GM18499 (cell line): ENCODE measurements at regions not wholly inside any gene's neighbourhood (a gene's known extent, or its start where the extent isn't known, plus 50 kb on each side); places are given as distances from the start of the nearest gene placed in this dataset.
A peak's percentile ranks its signal among the peaks of the same experiment; 100 is the strongest.
"Not testable (repeated sequence)": the region's sequence is repeated elsewhere in the genome, so short reads cannot be mapped to it uniquely, and the experiment has no call there.

Source experiments
- ATAC-seq: cut with Tn5 transposase; IDR thresholded peaks from one replicate; pipeline ENCODE4 v1.9.1; 2021; ENCODE audit warnings: moderate number of reproducible peaks; ENCODE audit not compliant: insufficient read depth, unreplicated experiment

DNA sequence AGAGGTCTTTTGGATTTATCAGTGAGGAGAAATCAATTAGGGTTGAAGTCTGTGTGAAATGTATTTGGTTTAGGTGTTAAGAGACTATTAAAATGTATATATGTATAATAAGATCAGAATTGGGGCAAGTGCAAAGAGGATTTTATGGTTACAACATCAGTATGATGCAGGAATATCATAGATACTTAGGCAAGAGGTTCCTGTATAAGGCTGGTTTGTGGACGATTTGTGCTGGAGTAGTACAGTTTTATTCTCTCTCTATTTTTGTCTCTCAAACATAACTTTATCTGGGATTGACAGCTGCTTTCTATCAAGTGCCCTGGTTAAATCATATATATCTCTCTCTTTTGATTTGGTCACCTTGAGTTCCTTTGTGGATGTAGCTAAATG, 142.5 kb downstream of the CTH start:
- ATAC-seq = no peak

DNA sequence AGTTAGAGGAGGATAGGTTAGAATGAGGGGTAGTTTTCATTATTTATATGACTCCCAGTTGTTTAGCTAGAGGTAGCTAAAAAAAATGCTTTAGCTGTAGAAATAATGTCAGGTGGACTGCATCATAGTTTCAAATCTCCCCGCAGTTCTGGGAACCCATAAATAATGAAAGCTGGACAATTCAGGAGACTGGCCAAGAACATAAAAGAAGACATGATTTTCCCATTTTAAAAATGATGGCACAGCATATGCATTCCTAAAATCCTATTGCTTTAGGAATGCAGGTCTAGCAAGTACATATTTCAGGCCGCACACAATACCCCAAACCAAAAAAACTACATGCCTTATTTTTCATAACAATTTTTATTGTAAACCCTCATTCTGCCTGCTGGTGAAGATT, 143.3 kb downstream of the CTH start:
- ATAC-seq = no peak

DNA sequence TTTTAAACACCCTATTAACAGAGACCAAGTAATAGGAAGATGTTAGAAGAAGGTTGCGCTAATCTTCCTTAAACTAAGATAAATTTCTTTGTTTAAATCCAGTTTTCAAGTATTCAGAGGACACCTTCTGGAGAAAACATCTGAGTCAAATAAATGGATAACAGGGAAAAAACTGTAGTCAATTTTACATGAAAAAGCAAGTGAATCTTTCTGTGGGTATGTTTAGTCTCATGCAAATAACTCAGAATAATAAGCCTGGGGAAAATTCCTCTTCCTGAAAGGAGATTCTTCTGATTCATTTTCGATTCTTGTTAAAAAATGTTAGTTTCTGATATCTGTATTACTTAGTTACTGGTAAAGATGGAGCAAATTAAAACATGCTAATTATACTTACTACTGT, 145.5 kb downstream of the CTH start:
- no peak for ATAC-seq

DNA sequence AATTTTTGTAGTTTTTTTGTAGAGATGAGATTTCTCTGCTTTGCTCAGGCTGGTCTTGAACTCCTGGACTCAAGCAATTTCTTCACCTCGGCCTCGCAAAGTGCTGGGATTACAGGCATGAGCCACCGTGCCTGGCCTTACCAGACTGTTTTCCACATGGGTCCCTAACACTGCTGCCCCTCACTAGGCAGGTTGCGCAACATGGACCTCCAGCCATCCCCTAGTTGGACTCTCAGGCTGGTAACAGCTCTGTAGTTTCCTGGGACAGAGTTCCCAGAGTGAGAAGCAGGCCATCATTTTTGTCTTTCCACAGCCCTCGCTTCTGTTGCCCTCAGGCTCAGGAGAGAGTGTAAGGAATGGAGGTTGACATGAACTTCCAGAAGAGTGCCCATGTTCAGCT, 156.1 kb downstream of the CTH start:
- no peak for ATAC-seq

DNA sequence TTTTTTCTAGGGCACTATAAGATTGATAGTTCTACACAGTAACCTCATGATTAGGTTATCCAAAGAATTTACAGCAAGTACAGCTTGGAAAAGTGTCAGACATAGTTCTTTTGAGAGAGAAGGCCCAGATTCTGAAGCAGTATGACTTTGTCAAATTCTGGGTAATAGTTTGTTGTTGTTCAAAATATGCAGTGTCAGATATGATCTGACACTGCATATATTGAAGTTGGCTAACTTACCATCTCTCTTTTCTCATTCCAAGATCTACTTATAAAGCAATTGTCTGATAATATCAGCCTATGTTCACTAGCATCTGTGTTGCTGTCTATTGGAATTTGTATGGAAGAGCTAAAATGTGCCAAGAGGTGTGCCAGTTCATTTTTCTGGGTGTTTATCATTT, 160.1 kb downstream of the CTH start:
- no peak for ATAC-seq

DNA sequence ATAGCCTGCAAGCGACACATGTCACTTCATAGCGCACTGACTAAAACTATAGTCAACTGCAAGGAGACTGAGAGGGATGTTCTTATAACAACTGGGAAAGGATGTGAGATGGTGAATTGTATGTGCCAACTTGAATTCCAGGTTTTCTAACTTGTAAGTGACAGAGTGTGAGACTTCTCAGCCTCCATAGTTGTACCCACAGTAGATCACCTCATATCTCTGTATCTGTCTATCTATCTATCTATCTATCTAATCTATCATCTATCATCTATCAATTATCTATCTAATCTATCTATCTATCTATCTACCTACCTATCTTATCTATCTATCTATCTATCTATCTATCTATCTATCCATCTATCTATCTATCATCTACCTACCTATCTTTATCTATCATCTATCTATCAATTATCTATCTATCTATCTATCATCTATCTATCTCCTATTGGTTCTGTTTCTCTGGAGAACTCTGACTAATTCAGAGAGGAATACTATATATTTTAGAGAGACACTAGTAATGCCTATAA, 162.3 kb downstream of the CTH start:
- no peak for ATAC-seq

DNA sequence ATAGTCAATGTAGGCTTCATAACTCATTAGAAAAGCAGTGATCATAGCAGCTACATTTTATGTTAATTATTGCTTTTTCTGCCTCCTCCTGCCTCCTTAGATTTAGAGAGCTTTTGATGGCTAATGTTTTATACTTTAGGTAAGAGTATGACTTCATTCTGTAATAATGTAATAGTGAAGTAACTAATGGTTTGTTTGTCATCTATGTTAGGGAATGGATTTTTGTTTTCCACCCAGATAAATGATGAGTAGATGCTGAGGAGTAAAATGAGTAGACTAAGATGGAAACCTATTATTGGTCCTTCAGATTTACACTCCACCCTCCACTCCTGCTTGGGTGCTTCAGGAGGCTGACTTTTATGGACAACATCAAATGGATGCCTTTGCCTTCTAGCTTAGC, 170.6 kb downstream of the CTH start:
- no peak for ATAC-seq

DNA sequence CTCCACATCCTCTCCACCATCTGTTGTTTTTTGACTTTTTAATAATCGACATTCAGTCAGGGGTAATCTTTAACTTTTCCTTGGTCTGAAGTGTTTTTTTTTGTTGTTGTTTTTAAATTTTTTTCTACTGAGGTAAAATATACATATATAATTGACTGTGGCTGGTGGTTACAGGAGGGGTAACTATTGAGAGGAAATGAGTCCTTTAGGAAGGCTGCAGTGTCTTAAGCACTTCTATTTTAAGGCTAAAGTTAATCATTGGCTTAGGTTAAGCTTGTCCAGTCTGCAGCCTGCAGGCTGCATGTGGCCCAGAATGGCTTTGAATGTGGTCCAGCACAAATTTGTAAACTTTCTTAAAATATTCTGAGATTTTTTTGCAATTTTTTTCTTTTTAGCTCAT, 172.5 kb downstream of the CTH start:
- ATAC-seq = peak; percentile 54

DNA sequence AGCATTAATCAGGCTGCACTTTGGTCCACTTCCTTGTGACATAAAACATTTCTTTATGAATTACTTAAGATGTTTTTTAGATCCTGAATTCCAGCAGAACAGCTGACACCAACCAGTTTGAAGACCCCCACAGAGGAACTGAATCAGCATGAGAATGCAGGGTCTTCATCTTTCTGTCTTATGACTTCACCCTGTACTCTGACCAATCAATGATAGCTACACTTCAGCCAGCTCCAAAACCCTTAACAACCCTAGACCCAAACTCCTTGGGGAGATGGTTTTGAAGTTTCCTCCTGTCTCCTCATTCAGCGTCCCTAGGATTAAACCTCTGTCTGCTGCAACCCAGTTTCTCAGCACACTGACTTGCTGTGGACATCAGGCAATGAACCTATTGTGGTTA, 175.0 kb downstream of the CTH start:
- ATAC-seq = no peak

DNA sequence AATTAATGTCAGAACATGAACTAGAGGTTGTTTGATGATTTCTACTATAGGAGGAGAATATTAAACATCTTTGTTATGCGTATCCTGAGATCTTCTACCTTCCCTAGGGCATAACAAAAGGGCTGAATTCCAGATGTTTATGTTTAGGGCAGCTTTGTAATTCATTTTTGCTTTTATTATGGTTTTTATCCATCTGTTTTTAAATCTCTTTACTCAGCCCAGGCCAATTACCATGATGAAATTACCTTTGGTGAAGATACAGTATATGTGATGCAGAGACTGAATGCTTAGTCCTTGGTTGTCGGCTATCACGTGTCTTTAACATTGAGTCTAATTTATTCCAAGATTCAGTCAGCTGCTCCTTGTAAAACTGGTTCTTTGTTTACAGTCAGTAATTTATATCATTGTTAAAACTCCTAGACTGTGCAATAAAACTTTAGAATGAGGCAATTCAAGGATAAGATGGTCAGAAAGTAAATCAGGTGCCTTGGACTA, 176.9 kb downstream of the CTH start:
- no peak for ATAC-seq

DNA sequence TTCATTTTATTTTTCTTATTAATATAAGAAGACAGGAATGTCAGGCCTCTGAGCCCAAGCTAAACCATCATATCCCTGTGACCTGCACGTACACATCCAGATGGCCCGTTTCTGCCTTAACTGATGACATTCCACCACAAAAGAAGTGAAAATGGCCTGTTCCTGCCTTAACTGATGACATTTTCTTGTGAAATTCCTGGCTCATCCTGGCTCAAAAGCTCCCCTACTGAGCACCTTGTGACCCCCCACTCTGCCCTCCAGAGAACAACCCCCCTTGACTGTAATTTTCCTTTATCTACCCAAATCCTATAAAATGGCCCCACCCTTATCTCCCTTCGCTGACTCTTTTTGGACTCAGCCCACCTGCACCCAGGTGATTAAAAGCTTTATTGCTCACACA, 182.5 kb downstream of the CTH start:
- ATAC-seq = not testable (repeated sequence)

DNA sequence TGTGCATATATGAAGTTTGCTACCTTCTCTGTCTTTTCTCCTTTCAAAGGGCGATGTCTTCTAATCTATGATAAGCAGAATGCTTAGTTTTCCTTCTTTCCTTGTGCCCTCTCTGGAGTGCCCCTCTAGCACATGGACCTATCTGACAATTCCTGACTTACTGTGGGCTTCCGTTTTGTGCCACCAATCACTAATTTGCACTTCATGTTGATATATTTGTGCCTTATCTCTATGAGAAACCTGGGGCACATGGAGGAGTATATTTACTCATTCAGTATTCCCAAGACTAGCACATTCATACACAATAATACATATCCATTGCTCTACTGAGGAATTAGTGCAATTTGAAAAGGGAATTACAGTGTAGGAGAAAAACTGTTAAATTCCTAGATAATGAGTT, 197.7 kb downstream of the CTH start:
- ATAC-seq = no peak

DNA sequence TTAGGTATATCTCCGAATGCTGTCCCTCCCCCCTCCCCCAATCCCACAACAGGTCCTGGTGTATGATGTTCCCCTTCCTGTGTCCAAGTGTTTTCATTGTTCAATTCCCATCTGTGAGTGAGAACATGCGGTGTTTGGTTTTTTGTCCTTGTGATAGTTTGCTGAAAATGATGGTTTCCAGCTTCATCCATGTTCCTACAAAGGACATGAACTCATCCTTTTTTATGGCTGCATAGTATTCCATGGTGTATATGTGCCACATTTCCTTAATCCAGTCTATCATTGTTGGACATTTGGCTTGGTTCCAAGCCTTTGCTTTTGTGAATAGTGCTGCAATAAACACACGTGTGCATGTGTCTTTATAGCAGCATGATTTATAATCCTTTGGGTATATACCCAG, 199.1 kb downstream of the CTH start:
- not testable (repeated sequence) for ATAC-seq

DNA sequence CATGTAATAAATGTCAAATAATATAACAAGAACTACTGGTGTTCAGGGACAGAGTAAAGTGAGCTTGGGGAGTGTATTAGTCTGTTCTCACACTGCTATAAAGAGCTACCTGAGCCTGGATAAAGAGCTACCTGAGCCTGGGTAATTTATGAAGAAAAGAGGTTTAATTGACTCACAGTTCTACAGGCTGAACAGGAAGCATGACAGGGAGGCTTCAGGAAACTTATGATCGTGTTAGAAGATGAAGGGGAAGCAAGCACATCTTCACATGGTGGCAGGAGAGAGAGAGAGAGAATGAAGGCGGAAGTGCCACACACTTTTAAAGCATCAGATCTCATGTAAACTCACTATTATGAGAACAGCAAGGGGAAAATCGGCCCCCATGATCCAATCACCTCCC, 205.9 kb downstream of the CTH start:
- ATAC-seq = no peak

DNA sequence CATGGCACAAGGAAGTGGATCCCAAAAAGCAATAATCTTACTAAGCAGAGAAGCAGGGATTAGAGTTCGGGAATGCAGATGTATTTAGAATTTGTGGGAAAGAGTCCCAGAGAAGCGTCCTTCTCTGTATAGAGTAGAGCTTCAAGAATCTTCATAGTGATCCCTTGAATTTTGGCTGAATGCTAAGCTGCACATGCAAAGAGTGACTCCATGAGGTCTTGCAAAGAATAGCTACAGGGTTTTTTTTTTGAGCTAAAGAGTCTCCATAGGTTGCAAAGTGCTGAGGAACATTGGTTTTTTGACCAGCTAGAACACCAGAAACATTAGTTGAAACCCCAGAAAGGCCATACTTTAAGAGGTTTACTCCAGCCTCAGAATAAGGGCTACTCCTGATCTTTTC, 206.7 kb downstream of the CTH start:
- ATAC-seq = no peak

DNA sequence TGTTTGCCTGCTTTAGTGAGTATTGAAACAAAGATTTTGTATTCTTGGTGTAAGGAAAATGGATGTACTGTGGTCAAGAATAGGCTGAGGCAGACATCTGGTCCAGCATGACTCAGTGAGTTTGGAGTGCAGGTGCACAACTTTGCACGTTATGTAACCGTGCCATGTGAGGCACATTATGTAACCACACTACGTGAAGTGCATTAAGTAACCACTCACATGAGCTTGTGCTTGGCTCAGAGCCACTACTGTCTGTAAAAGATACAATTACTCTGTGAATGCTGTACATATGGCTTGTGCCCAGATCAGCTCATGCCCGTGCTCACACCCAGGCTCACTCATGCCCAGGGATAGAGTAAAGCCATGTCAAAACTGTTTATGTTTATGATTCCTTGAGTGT, 216.8 kb downstream of the CTH start:
- no peak for ATAC-seq

DNA sequence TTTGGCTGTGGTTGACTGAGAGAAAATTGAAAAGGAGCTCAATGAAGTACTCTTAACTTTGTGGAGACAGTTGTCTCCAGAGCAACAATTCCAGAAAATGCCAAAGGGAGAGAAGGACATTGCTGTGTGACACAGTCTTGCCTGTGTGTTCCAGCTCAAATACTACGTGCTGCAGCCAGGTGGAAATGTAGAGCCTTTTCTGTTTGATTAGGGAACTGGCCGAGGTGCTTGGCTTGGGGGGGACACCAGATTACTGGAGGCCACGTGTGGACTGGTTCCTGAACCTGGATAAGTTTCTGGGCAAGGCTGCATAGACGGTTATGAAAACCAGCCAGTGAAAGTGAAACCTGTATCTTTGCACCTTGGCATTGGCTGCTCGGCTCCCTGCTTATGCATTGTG, 217.9 kb downstream of the CTH start:
- ATAC-seq = no peak

DNA sequence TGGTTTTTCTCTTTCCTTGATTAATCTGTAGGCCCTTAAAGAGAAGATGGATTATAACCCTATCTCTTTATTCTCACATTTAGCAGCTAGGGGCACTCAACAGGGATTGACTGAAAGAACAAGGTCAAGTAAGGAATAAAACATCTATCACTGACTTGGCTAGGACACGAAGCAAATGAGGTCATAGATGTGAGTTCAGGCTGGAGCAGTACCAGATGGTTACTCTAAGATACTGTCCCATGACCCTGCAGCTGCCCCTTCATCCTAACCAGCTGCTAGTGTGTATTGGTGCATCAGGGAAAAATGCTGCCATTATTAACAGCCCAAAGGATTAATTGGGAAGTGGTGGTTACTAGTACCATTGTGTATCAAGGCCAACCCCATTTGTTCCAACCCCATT, 221.9 kb downstream of the CTH start:
- no peak for ATAC-seq

DNA sequence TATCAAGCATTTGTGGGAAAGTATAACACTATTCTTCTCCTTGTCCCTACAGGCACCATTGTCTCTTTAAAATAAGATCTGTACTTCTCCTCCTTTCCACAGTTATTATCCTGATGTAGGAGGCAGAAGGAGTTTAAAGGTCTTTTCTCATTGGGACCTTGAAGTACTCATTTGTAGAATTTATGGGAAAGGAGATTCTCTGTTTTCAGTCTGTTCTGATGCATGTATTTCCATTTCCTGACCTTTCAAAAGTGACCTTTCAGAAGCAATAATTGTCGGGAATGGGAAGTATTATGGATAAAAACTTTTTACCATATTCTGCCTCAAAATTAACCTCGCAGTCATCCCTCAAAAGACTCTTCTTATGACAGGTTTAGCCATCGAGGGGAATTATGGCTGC, 224.8 kb downstream of the CTH start:
- no peak for ATAC-seq

DNA sequence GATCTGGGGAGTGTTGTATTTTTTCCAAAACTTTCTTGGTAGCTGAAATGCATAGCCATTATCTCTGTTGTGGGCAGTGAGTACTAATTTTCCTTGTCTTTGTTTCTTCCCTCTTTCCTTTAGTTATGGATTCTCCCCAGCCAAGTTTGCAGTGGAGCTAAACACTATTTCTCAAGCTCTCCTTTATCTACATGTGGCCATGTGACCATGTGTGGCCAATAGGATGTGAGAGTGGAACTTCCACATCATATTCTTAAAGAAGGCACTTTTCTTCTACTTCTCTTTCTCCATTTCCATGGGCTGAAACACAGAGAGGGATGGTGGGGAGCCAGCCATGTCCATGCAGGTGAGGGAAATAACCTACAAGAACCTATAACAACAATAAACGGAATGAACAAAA, 230.8 kb downstream of the CTH start:
- no peak for ATAC-seq

DNA sequence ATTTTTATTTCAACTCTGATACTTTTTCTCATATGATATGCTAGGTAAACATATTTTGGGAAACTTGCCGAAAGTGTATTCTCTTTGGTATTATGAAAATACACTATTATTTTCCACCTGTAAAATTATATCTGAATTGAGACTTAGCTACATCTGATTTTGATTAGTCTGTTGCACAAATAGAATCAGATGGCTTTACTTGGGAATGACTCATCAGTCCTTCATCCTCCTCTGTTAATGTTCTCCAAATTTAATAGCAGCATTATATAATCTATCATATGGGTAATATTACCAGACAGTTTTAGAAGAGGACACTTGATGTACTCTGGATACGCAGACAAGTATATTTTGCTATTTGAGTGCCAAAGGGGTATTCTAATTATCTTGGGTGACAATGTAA, 245.3 kb downstream of the CTH start:
- no peak for ATAC-seq

DNA sequence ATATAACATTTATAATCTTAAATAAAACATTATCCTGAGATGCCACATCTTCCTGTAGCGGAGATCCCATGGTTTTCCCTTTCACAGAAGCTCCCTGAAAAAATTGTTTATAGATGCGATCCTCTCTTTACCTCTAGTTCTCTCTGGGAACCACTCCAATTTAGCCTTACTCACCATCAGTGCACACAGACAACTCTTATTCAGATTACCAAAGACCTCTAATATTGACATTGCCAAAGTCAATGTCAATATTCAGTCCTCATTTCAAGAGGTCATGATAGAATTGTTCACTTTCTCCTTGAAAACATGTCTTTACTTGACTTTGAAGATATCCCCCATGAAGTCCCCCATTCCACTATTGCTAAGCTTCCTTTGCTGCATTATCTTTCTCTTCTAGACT, 248.8 kb downstream of the CTH start:
- ATAC-seq = no peak
